Endothelial cell (in vitro differentiated cells): ENCODE measurements at regions not wholly inside any gene's neighbourhood (a gene's known extent, or its start where the extent isn't known, plus 50 kb on each side); places are given as distances from the start of the nearest gene placed in this dataset.

Experiments
- DNase-seq: peaks from one replicate; pipeline ENCODE4 v3.0.0; 2021; ENCODE audit warnings: low spot score
- H3K27ac Mint-ChIP-seq: one replicate; pipeline ENCODE4 v1.8.0; 2021; ENCODE audit warnings: mixed read lengths, inconsistent platforms; ENCODE audit not compliant: unreplicated experiment
- H3K27me3 Mint-ChIP-seq: one replicate; pipeline ENCODE4 v1.8.0; 2021; ENCODE audit warnings: mild to moderate bottlenecking, moderate library complexity, mixed read lengths, inconsistent platforms; ENCODE audit not compliant: unreplicated experiment
- H3K36me3 Mint-ChIP-seq: one replicate; pipeline ENCODE4 v1.8.0; 2021; ENCODE audit warnings: mild to moderate bottlenecking, low read depth, mixed read lengths, inconsistent platforms; ENCODE audit not compliant: unreplicated experiment
- H3K4me1 Mint-ChIP-seq: one replicate; pipeline ENCODE4 v1.8.0; 2021; ENCODE audit warnings: mild to moderate bottlenecking, mixed read lengths, inconsistent platforms; ENCODE audit not compliant: unreplicated experiment
- H3K4me3 Mint-ChIP-seq: one replicate; pipeline ENCODE4 v1.8.0; 2021; ENCODE audit warnings: mild to moderate bottlenecking, mixed read lengths, inconsistent platforms; ENCODE audit not compliant: unreplicated experiment
- H3K9me3 Mint-ChIP-seq: one replicate; pipeline ENCODE4 v1.8.0; 2021; ENCODE audit warnings: mixed read lengths, inconsistent platforms; ENCODE audit not compliant: unreplicated experiment
- CTCF ChIP-seq: fragments of 200-600 bp; sonication (generic); IDR thresholded peaks from one replicate; pipeline ENCODE4 v1.5.0; 2021; ENCODE audit warnings: antibody characterized with exemption; ENCODE audit not compliant: unreplicated experiment

GRCh38 chr15:98433346-98433745 is 215.0 kb upstream of the IGF1R start:
- no peak for TF ChIP-seq CTCF
- Mint-ChIP-seq H3K4me3 (no peak overlapping the region), H3K27me3 (peaks cover 10% of the 10 kb centered on the region), H3K36me3 (peaks cover 6% of the 10 kb centered on the region), H3K27ac (no peak overlapping the region), H3K4me1 (no peaks in the 10 kb centered on the region), H3K9me3 (no peaks in the 10 kb centered on the region)
- no peak for DNase-seq

- Mint-ChIP-seq H3K4me1 (no peaks in the 10 kb centered on the region), H3K36me3 (peaks cover 6% of the 10 kb centered on the region), H3K4me3 (no peak overlapping the region), H3K27me3 (peaks cover 10% of the 10 kb centered on the region), H3K27ac (no peak overlapping the region), H3K9me3 (no peaks in the 10 kb centered on the region)
- no peak for DNase-seq
- no peak for TF ChIP-seq CTCF
These were observed 214.5 kb upstream of the IGF1R start for GRCh38 chr15:98433856-98434255.

- Mint-ChIP-seq H3K4me1 (no peaks in the 10 kb centered on the region), H3K36me3 (no peaks in the 10 kb centered on the region), H3K4me3 (no peak overlapping the region), H3K27me3 (peaks cover 2% of the 10 kb centered on the region), H3K9me3 (no peaks in the 10 kb centered on the region), H3K27ac (no peak overlapping the region)
- TF ChIP-seq CTCF, result no peak
- no peak for DNase-seq
These were observed 210.6 kb upstream of the IGF1R start for GRCh38 chr15:98437752-98438151.

GRCh38 chr15:98438326-98438725 is 210.0 kb upstream of the IGF1R start:
- DNase-seq, result no peak

GRCh38 chr15:98438907-98439306 is 209.4 kb upstream of the IGF1R start:
- H3K27me3 Mint-ChIP-seq, result peaks cover 2% of the 10 kb centered on the region
- no peaks in the 10 kb centered on the region for H3K4me1 Mint-ChIP-seq
- H3K9me3 Mint-ChIP-seq, result no peaks in the 10 kb centered on the region
- H3K36me3 Mint-ChIP-seq, result no peaks in the 10 kb centered on the region
- TF ChIP-seq CTCF, result no peak
- H3K4me3 Mint-ChIP-seq, result no peak overlapping the region
- no peak overlapping the region for H3K27ac Mint-ChIP-seq
- DNase-seq, result no peak

More at GRCh38 chr15:98438326-98438725, 210.0 kb upstream of the IGF1R start:
- TF ChIP-seq CTCF, result no peak
- Mint-ChIP-seq H3K9me3 (no peaks in the 10 kb centered on the region), H3K36me3 (no peaks in the 10 kb centered on the region), H3K4me3 (no peak overlapping the region), H3K27ac (no peak overlapping the region), H3K4me1 (no peaks in the 10 kb centered on the region), H3K27me3 (peaks cover 2% of the 10 kb centered on the region)
